ENCODE measurements at regions not wholly inside any gene's neighbourhood (a gene's known extent, or its start where the extent isn't known, plus 50 kb on each side); places are given as distances from the start of the nearest gene placed in this dataset.
"Not testable (repeated sequence)": the region's sequence is repeated elsewhere in the genome, so short reads cannot be mapped to it uniquely, and the experiment has no call there.

DNA sequence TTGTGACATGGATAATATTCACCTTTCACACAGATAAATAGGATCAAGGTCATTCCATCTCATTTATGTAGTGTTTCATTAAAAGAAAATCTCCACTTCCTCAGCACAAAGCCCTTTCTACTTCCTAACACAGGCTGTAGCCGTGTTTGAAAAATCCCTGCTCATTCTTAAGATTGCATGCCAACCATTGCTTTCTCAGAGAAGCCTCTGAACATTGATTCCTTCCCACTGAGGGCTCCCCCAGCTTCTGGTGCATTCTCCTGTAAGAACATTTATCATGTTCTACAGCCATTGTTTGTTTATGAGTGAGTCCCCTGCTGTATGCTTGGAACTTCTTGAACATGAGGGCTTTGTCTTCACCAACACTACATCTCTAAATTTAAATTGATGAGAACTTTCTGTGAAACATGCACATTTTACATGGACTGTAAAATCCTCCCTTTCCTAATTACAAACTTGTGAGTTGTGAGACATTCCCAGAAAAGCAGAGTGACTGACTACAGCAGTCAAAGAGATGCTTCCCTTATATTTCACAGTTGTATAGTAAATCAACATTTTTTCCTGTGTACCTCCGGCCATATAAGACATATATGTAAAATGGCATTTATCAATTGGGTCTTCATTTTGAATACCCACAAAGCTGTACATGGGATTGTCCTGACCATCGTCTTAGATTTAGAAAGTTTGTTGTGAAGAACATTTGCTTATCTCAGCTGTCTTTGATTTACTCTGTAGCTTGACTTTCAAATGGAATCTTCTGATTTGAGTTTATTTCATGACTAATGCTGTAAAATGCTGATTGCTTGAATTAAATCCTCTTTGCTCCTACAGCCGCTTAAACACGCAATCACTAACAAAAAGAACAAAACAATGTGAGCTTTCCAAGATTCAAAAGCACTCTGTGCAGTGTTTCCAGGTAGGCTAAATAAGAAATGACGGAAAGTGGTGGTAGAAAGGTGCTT is 600.5 kb upstream of the SLIT2 start:
- no peak for DNase-seq (ENCODE audit: low read depth)

DNA sequence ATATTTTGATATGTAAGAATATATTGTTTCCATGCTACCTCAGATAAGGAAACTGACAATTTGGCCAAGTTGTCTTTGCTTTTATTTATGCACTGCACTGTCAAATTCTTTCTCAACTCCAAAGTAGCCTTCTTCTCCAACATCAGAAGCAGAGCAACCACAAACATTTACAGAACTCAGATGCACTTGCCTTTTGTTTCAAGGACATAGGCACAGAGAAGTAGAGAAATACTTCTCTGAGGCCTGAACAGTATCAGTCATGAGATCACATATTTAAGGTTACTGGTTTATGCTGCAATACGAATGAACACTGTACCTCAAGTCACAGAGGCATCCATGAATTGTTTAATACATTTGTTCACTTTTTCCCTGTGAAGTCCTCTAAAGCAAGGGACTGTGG is 606.1 kb upstream of the SLIT2 start:
- no peak for DNase-seq (ENCODE audit: low read depth)

GRCh38 chr4:19636451-19636850 is 615.3 kb upstream of the SLIT2 start:
- DNase-seq (ENCODE audit: low read depth), result no peak

DNA sequence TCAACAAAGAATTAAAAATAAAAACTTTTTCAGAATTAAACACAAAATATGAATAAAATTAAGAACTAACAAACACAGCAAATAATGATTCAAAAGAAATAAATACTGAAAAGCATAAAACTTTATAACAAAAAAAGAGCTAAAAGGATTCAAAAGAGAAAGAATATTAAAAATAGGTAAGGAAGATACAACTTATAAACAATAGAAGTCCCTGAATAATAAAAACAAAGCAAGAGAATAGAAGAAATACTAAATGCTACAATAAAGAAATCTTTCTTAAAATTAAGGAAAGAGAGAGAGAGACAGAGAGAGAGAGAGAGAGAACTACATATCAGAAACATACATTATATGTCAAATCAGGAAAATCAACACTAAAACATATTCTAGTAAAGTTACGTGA is 619.9 kb upstream of the SLIT2 start:
- DNase-seq (ENCODE audit: low read depth), result no peak

GRCh38 chr4:19623866-19624265 is 627.8 kb upstream of the SLIT2 start:
- DNase-seq (ENCODE audit: low read depth), result no peak

GRCh38 chr4:19615086-19615689 is 636.5 kb upstream of the SLIT2 start:
- DNase-seq (ENCODE audit: low read depth), result peak; percentile 3

GRCh38 chr4:19614171-19614570 is 637.5 kb upstream of the SLIT2 start:
- DNase-seq (ENCODE audit: low read depth), result no peak

- DNase-seq (ENCODE audit: low read depth), result no peak
These were observed 655.4 kb upstream of the SLIT2 start for GRCh38 chr4:19596342-19596741.

GRCh38 chr4:19592391-19592790 is 659.3 kb upstream of the SLIT2 start:
- DNase-seq (ENCODE audit: low read depth), result no peak

DNA sequence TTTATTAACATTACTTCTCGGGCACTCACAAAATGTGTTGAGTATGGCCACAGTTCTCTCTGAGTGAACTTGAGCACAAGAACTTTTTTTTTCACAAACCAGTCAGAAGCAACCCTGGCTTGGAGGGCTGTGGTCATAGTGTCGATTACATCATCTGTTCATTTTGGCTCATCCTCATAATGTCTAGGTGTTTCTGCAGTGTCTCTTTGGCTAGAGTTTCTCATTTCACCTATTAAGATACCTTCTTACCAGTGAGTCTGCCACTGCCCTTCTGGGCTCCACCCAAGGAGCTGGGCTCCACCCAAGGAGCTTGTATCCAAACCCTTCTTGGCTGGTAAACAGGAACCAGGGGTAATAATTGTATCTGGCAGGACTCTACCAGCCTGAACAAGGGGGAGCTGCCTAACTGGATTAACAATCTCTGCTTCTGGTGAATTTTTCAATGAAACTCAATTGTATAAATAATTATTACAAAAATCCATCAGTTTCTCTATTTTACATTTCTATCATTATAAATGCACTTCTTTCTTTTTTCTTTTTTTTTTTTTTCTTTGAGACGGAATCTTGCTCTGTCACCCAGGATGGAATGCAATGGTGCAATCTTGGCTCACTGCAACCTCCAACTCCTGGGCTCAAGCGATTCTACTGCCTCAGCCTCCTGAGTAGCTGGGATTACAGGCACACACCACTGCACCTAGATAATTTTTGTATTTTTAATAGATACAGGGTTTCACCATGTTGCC is 667.7 kb upstream of the SLIT2 start:
- DNase-seq (ENCODE audit: low read depth), result no peak

DNA sequence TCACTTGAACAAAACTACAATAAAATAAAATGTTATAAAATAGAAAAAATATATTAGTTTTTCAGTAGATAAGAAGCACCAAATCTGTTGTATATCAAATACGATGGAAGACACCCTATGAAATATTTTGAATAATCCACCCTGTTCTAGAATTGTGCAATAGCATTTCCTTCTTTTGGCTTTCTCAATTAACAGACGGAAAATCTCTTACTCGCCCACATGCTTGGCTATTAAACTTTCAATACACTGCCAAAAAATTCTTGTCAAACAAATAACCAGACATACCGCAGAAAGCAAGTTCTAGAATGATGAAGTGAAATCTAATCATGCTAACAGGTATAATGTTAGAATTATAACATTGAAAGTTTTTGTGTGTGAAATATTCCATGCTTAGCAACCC is 671.6 kb upstream of the SLIT2 start:
- DNase-seq (ENCODE audit: low read depth), result no peak

DNA sequence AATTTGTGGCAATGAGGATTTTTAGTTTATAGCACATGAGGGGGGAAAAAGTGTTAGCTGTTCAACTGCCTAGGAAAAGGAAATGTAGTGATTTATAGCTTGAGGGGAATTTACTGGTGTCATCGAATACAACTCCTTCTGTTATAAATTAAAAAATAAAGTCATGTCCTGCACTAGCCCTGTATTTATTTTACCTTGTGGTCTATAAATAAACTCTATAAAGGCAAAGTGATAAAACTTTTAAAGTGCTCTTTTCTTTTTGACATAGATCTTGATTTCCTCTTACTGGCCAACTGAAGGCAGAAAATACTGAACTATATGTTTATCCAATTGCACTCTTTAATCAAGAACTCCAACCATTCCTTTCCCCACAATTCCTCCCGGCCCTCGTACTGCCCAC is 672.1 kb upstream of the SLIT2 start:
- DNase-seq (ENCODE audit: low read depth), result no peak

DNA sequence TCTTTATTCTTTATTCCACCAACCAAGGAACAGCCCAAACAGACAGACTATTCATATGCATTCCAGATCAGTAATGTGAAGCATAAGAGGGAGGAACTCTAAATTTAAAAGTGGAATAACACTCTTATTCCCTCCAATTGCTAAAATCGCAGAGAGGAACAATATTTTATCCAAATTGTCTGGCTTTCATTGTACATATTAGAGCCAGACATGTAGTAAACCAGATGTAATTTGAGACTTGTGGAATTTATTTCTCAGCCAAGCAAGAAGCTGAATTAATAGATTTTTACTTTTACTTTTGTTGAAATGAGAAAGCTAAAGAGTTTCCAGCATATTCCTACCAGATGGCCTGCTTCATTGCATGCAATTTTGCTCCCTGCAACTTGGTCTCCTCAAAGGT is 674.6 kb upstream of the SLIT2 start:
- DNase-seq (ENCODE audit: low read depth), result no peak

GRCh38 chr4:19575924-19576323 is 675.8 kb upstream of the SLIT2 start:
- DNase-seq (ENCODE audit: low read depth), result no peak

DNA sequence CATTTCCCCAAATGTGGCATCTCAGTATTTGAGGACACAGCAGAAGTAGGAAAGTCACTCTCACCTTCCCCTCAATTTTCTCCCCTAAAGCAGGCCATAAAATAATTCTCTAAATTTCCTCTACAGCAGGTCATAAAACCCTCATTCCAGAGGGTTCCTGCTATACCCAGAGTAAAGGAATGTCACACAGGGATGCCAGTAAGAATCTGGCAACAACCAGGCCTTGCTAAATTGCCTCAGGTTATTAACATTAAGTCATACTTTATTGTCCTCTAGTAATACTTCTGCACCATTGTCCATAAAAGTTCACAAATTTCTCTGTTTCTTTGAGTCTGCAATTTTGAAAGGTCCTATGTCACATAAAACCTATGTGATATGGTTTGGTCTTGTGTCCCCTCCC is 685.7 kb upstream of the SLIT2 start:
- no peak for DNase-seq (ENCODE audit: low read depth)

DNA sequence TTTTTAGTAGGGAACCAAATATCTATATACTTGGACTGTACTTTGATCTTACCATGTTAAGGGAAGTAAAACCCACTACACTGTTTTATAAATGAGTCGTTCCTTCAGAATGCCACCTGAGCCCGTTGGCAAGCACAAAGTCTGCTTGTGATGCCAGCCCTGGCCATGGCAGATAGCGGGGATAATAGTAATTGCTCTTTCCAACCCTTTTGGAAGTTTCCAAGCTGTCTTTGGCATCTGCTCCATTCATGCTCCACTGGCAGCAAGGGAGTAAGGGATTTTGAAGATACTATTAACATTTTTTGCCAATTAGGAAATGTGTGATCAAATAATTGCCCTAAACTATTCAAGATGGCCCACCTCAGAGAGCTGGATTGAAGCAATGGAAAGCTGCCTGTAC is 689.2 kb upstream of the SLIT2 start:
- no peak for DNase-seq (ENCODE audit: low read depth)

- DNase-seq (ENCODE audit: low read depth), result no peak
These were observed 694.5 kb upstream of the SLIT2 start for GRCh38 chr4:19557161-19557560.

DNA sequence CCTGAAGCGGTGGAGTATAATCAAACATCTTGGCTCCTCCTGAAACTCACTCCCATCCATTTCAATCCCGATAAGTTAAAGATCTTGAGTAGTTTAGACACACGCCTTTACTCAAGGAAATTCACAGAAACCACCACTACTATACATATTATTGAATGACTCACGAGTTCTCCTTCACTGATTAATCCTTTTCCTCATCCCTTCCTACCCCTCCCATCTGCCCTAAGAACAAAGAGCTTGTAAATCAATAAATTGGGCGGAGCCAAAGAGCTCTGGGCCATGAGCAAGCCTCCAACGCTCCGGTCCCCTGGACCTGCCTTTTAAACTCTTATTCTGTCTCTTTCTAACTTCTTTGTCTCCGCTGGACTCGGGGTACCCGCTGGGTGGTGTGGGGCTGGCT is 695.4 kb upstream of the SLIT2 start:
- DNase-seq (ENCODE audit: low read depth), result not testable (repeated sequence)

DNA sequence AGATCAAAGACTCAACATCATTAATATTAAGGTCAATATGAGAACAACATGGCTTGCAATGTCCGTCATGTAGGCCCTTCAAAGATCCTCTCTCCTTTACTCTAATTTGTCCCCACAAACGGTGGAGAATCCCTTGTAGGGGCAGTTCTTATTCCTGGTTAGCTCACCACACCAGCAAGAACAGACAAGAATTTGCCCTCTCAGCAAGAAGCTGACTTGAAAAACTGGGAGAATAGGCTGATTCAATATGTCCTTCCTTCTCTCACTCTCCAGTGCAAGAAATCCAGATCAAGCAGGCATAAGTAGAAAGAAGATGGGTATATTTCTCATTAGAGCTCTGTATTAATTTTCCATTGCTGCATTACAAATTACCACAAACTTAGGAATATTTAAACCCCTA is 704.2 kb upstream of the SLIT2 start:
- DNase-seq (ENCODE audit: low read depth), result no peak

GRCh38 chr4:19544446-19545125 is 707.1 kb upstream of the SLIT2 start:
- DNase-seq (ENCODE audit: low read depth), result no peak

GRCh38 chr4:19540859-19541540 is 710.7 kb upstream of the SLIT2 start:
- DNase-seq (ENCODE audit: low read depth), result no peak

All from myocyte (in vitro differentiated cells).